CD14-positive monocyte (primary cell): ENCODE measurements at regions not wholly inside any gene's neighbourhood (a gene's known extent, or its start where the extent isn't known, plus 50 kb on each side); places are given as distances from the start of the nearest gene placed in this dataset.
"Not testable (repeated sequence)": the region's sequence is repeated elsewhere in the genome, so short reads cannot be mapped to it uniquely, and the experiment has no call there.

Source experiments
- DNase-seq, 3 donors: peaks; one replicate each; pipeline ENCODE4 v3.0.0-alpha.2; 2011 to 2022
- H2AFZ ChIP-seq: 2 replicates; pipeline ENCODE4 v1.6.0; 2012; ENCODE audit warnings: mild to moderate bottlenecking, low read depth, low read length, inconsistent platforms; ENCODE audit not compliant: insufficient read depth, poor library complexity, severe bottlenecking
- H3K27ac ChIP-seq, 2 donors: 1 replicate in 1 of 2; 2 replicates in 1 of 2; pipeline ENCODE4 v1.5.1; 2012 to 2013; ENCODE audit warnings: low read length in 2 of 2, control low read depth in 1 of 2, inconsistent platforms in 1 of 2, low read depth in 1 of 2, mild to moderate bottlenecking in 1 of 2
- H3K27me3 ChIP-seq, 2 donors: one replicate each; pipeline versions ENCODE4 v1.6.0 to v1.6.1; 2011 to 2013; ENCODE audit warnings: low read length in 2 of 2; ENCODE audit not compliant: control insufficient read depth in 2 of 2, insufficient read depth in 2 of 2
- H3K36me3 ChIP-seq, 2 donors: replicated peaks in 1 of 2; 1 replicate in 1 of 2; 2 replicates in 1 of 2; pipeline versions ENCODE4 v1.5.1 to v1.6.1; 2012 to 2013; ENCODE audit warnings: low read length in 2 of 2, control low read depth in 1 of 2, inconsistent platforms in 1 of 2, mild to moderate bottlenecking in 1 of 2; ENCODE audit not compliant: insufficient read depth in 2 of 2, control insufficient read depth in 1 of 2
- H3K4me1 ChIP-seq, 2 donors: 1 replicate in 1 of 2; 2 replicates in 1 of 2; pipeline versions ENCODE4 v1.5.1 to v1.6.1; 2012 to 2013; ENCODE audit warnings: low read length in 2 of 2, control low read depth in 1 of 2, inconsistent platforms in 1 of 2, mild to moderate bottlenecking in 1 of 2, moderate library complexity in 1 of 2; ENCODE audit not compliant: insufficient read depth in 2 of 2, control insufficient read depth in 1 of 2
- H3K4me2 ChIP-seq: replicated peaks from 2 replicates; pipeline ENCODE3; 2012; ENCODE audit warnings: low read length, moderate library complexity, mild to moderate bottlenecking; ENCODE audit not compliant: poor library complexity, severe bottlenecking; ENCODE audit errors: extremely low read depth
- H3K4me3 ChIP-seq, 3 experiments: fragments of 200-600 bp in 1 of 3; sonication (generic) in 1 of 3; replicated peaks in 1 of 3; 1 replicate in 2 of 3; 2 replicates in 1 of 3; pipeline ENCODE4 v1.5.1; 2011 to 2013; ENCODE audit warnings: low read length in 3 of 3, mild to moderate bottlenecking in 3 of 3, control low read depth in 2 of 3, low read depth in 2 of 3, inconsistent platforms in 1 of 3, moderate library complexity in 1 of 3
- H3K79me2 ChIP-seq: 2 replicates; pipeline ENCODE4 v1.6.0; 2012; ENCODE audit warnings: mild to moderate bottlenecking, control low read depth, inconsistent platforms, low read length, moderate library complexity; ENCODE audit not compliant: insufficient read depth
- H3K9ac ChIP-seq: 2 replicates; pipeline ENCODE4 v1.6.0; 2017; ENCODE audit warnings: low read length, mild to moderate bottlenecking; ENCODE audit not compliant: insufficient read depth, poor library complexity, severe bottlenecking
- H3K9me3 ChIP-seq, 2 donors: replicated peaks in 1 of 2; 1 replicate in 1 of 2; 2 replicates in 1 of 2; pipeline versions ENCODE4 v1.5.1 to v1.6.1; 2012 to 2013; ENCODE audit warnings: low read length in 2 of 2, control low read depth in 1 of 2; ENCODE audit not compliant: control insufficient read depth in 1 of 2, insufficient read depth in 1 of 2
- H4K20me1 ChIP-seq: 2 replicates; pipeline ENCODE4 v1.6.0; 2012; ENCODE audit warnings: mild to moderate bottlenecking, low read length, control low read depth, moderate library complexity; ENCODE audit not compliant: insufficient read depth
- H3K27ac Mint-ChIP-seq, 7 donors: one replicate each; pipeline ENCODE4 v1.8.0; 2020; ENCODE audit warnings: mild to moderate bottlenecking in 7 of 7, mixed read lengths in 7 of 7, moderate library complexity in 6 of 7, inconsistent platforms in 2 of 7
- H3K27me3 Mint-ChIP-seq, 3 donors: one replicate each; pipeline ENCODE4 v1.8.0; 2021 to 2022; ENCODE audit warnings: low read depth in 3 of 3, mild to moderate bottlenecking in 3 of 3, mixed read lengths in 3 of 3, moderate library complexity in 3 of 3, inconsistent platforms in 1 of 3
- H3K36me3 Mint-ChIP-seq, 2 donors: one replicate each; pipeline ENCODE4 v1.8.0; 2020; ENCODE audit warnings: mixed read lengths in 2 of 2, inconsistent platforms in 1 of 2, mild to moderate bottlenecking in 1 of 2
- H3K4me1 Mint-ChIP-seq: one replicate; pipeline ENCODE4 v1.8.0; 2020; ENCODE audit warnings: mild to moderate bottlenecking, mixed read lengths
- H3K4me3 Mint-ChIP-seq, 2 donors: one replicate each; pipeline ENCODE4 v1.8.0; 2020; ENCODE audit warnings: mild to moderate bottlenecking in 2 of 2, mixed read lengths in 2 of 2, moderate library complexity in 1 of 2
- H3K9me3 Mint-ChIP-seq, 7 donors: one replicate each; pipeline ENCODE4 v1.8.0; 2020 to 2022; ENCODE audit warnings: mixed read lengths in 7 of 7, mild to moderate bottlenecking in 6 of 7, moderate library complexity in 6 of 7, inconsistent platforms in 2 of 7
- WGBS: methylation state at CpG from one replicate; pipeline ENCODE4 v1.1.5; 2013; ENCODE audit warnings: missing lambda C conversion rate; ENCODE audit not compliant: insufficient coverage; 5-methylcytosine and 5-hydroxymethylcytosine counted together
- intact Hi-C, 2 donors: fragments of 100-400 bp; cut with micrococcal nuclease; formaldehyde crosslinking; loops; one replicate each; pipeline versions ENCODE4 v1.15.0 to v1.15.1; 2023
- TF ChIP-seq, protein P1 (sequence below): fragments of 200-600 bp; IDR thresholded peaks from one replicate; pipeline ENCODE4 v1.8.0; 2022; ENCODE audit warnings: antibody characterized with exemption, mild to moderate bottlenecking

GRCh38 chr7:36062154-36062815 lies 90.8 kb upstream of the EEPD1 start:
- WGBS: 92% methylated on average over 2 of the region's 4 CpGs
- peaks cover 3 to 8% (median 6%) of the 10 kb centered on the region in 7 donors for H3K9me3 Mint-ChIP-seq
- Histone ChIP-seq H3K4me3 (no peak overlapping the region), H3K9me3 (peaks cover 3 to 4% of the 10 kb centered on the region in 2 donors), H3K4me2 (no peak overlapping the region), H3K4me1 (peaks cover under 1 to 4% of the 10 kb centered on the region in 2 donors), H3K9ac (no peak overlapping the region), H3K27me3 (no peaks in the 10 kb centered on the region), H4K20me1 (no peaks in the 10 kb centered on the region), H3K27ac (no peak overlapping the region), H3K36me3 (no peaks in the 10 kb centered on the region), H3K79me2 (no peaks in the 10 kb centered on the region), H2AFZ (peak overlapping the region; percentile 19)
- no peak overlapping the region for H3K4me3 Mint-ChIP-seq
- DNase-seq: no peak
- intact Hi-C loops: no loop called here
- peaks cover 7% of the 10 kb centered on the region for H3K4me1 Mint-ChIP-seq
- no peaks in the 10 kb centered on the region for H3K36me3 Mint-ChIP-seq
- H3K27me3 Mint-ChIP-seq: peaks cover 3 to 5% (median 3%) of the 10 kb centered on the region in 3 donors
- TF ChIP-seq, protein P1, sequence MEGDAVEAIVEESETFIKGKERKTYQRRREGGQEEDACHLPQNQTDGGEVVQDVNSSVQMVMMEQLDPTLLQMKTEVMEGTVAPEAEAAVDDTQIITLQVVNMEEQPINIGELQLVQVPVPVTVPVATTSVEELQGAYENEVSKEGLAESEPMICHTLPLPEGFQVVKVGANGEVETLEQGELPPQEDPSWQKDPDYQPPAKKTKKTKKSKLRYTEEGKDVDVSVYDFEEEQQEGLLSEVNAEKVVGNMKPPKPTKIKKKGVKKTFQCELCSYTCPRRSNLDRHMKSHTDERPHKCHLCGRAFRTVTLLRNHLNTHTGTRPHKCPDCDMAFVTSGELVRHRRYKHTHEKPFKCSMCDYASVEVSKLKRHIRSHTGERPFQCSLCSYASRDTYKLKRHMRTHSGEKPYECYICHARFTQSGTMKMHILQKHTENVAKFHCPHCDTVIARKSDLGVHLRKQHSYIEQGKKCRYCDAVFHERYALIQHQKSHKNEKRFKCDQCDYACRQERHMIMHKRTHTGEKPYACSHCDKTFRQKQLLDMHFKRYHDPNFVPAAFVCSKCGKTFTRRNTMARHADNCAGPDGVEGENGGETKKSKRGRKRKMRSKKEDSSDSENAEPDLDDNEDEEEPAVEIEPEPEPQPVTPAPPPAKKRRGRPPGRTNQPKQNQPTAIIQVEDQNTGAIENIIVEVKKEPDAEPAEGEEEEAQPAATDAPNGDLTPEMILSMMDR: no peak
- H3K27ac Mint-ChIP-seq: no peak overlapping the region

DNA sequence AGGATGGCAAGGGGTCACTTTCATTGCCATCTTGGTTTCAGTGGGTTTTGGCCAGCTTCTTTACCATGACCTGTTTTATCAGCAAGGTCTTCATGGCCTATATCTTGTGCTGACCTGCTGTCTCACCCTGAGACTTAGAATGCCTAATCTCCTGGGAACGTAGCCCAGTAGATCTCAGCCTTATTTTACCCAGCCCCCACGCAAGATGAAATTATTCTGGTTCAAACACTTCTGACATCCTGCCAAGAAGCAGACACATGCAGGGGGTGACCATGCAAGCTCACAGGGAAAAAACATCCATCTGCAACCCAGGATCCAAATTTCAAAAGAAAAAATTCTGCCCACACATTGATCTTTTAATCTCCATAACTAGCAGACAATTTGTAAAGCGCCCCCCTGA lies 88.4 kb upstream of the EEPD1 start:
- Mint-ChIP-seq H3K4me1 (peaks cover 9% of the 10 kb centered on the region), H3K27ac (no peak overlapping the region), H3K4me3 (no peak overlapping the region), H3K27me3 (peaks cover 2 to 5% (median 3%) of the 10 kb centered on the region in 3 donors), H3K9me3 (peaks cover 3 to 8% (median 6%) of the 10 kb centered on the region in 7 donors), H3K36me3 (no peaks in the 10 kb centered on the region)
- WGBS: 92% methylated on average over 2 of the region's 3 CpGs
- Histone ChIP-seq H3K27me3 (no peaks in the 10 kb centered on the region), H3K4me1 (peaks cover 4 to 7% of the 10 kb centered on the region in 2 donors), H3K9ac (no peak overlapping the region), H3K9me3 (peaks cover 3 to 4% of the 10 kb centered on the region in 2 donors), H3K27ac (no peak overlapping the region), H2AFZ (no peak overlapping the region), H3K79me2 (no peaks in the 10 kb centered on the region), H3K36me3 (no peaks in the 10 kb centered on the region), H3K4me3 (no peak overlapping the region), H3K4me2 (no peak overlapping the region), H4K20me1 (no peaks in the 10 kb centered on the region)
- intact Hi-C loops: no loop called here
- no peak for DNase-seq
- TF ChIP-seq, protein P1: no peak

- H3K27ac ChIP-seq, H3K27me3 ChIP-seq, H3K4me3 Mint-ChIP-seq, H4K20me1 ChIP-seq, H3K36me3 ChIP-seq, H3K36me3 Mint-ChIP-seq, H3K4me1 ChIP-seq, intact Hi-C loops, DNase-seq, H3K4me1 Mint-ChIP-seq, H3K9ac ChIP-seq, H3K9me3 Mint-ChIP-seq, H3K9me3 ChIP-seq, H3K27me3 Mint-ChIP-seq, H3K27ac Mint-ChIP-seq, H3K4me2 ChIP-seq, H3K79me2 ChIP-seq, H2AFZ ChIP-seq, H3K4me3 ChIP-seq: not testable (repeated sequence)
- WGBS: 97% methylated on average over 7 of the region's 10 CpGs
Observed at GRCh38 chr7:36065563-36066342, 87.3 kb upstream of the EEPD1 start.
